ENCODE measurements at regions not wholly inside any gene's neighbourhood (a gene's known extent, or its start where the extent isn't known, plus 50 kb on each side); places are given as distances from the start of the nearest gene placed in this dataset.
"Not testable (repeated sequence)": the region's sequence is repeated elsewhere in the genome, so short reads cannot be mapped to it uniquely, and the experiment has no call there.

DNA sequence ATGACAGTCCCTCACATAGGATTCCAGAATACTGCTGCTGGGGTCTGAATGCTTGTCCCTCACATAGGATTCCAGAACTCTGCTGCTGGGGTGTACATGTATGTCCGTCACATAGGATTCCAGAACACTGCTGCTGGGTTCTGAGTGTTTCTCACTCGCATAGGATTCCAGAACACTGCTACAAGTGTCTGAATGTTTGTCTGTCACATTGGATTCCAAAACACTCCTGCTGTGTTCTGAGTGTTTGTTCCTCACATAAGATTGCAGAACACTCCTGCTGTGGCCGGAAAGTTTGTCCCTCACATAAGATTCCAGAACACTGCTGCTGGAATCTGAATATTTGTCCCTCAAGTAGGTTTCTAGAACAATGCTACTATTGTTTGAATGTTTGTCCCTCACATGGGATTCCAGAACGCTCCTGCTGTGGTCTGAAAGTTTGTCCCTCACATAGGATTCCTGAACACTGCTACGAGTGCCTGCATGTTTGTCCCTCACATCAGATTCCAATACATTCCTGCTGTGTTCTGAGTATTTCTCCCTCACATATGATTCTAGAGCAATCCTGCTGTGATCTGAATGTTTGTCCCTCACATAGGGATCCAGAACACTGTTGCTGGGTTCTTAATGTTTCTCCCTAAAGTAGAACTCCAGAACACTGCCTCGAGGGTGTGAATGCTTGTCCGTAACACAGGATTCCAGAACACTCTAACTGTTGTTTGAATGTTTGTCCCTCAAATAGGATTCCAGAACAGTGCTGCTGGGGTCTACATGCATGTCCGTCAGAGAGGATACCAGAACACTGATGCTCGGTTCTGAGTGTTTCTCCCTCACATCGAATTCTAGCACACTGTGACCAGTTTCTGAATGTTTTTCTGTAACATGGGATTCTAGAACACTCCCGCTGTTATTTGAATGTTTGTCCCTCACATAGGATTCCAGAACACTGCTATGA lies 200.4 kb downstream of the FOXD4L6 start:
- Histone ChIP-seq H2AFZ (ENCODE audit: low read depth) (no peak overlapping the region), H3K4me2 (no peak overlapping the region), H3K79me2 (ENCODE audit: insufficient read depth, low read depth) (no peaks in the 10 kb centered on the region), H3K4me1 (ENCODE audit: low read depth, poor library complexity, severe bottlenecking) (no peaks in the 10 kb centered on the region), H4K20me1 (ENCODE audit: insufficient read depth) (no peaks in the 10 kb centered on the region), H3K4me3 (IDR thresholded peaks at IDR 0.05; ENCODE audit: insufficient read depth, low read depth, low read length) (no peak overlapping the region), H3K36me3 (ENCODE audit: insufficient read depth) (no peaks in the 10 kb centered on the region), H3K27me3 (ENCODE audit: insufficient read depth, low read depth) (no peaks in the 10 kb centered on the region), H3K27ac (no peak overlapping the region), H3K9ac (no peak overlapping the region)
- TF ChIP-seq, protein P1, sequence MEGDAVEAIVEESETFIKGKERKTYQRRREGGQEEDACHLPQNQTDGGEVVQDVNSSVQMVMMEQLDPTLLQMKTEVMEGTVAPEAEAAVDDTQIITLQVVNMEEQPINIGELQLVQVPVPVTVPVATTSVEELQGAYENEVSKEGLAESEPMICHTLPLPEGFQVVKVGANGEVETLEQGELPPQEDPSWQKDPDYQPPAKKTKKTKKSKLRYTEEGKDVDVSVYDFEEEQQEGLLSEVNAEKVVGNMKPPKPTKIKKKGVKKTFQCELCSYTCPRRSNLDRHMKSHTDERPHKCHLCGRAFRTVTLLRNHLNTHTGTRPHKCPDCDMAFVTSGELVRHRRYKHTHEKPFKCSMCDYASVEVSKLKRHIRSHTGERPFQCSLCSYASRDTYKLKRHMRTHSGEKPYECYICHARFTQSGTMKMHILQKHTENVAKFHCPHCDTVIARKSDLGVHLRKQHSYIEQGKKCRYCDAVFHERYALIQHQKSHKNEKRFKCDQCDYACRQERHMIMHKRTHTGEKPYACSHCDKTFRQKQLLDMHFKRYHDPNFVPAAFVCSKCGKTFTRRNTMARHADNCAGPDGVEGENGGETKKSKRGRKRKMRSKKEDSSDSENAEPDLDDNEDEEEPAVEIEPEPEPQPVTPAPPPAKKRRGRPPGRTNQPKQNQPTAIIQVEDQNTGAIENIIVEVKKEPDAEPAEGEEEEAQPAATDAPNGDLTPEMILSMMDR (conservative IDR thresholded peaks at IDR 0.05; ENCODE audit: low read depth, low read length) = no peak

DNA sequence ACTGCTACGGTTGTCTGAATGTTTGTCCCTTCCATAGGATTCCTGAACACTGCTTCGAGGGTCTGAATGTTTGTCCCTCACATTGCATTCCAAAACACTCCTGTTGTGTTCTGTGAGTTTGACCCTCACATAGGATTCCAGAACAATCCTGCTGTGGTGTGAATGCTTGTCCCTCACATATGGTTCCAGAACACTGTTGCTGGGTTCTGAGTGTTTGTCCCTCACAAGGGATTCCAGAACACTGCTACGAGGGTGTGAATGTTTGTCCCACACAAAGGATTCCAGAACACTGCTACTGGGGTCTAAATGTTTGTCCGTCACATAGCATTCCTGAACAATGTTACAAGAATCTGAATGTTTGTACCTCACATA lies 201.2 kb downstream of the FOXD4L6 start:
- H3K9ac ChIP-seq = no peak overlapping the region
- no peaks in the 10 kb centered on the region for H3K27me3 ChIP-seq (ENCODE audit: insufficient read depth, low read depth)
- H3K27ac ChIP-seq = no peak overlapping the region
- no peak overlapping the region for H2AFZ ChIP-seq (ENCODE audit: low read depth)
- no peak overlapping the region for H3K4me3 ChIP-seq (IDR thresholded peaks at IDR 0.05; ENCODE audit: insufficient read depth, low read depth, low read length)
- no peaks in the 10 kb centered on the region for H3K79me2 ChIP-seq (ENCODE audit: insufficient read depth, low read depth)
- H3K36me3 ChIP-seq (ENCODE audit: insufficient read depth) = no peaks in the 10 kb centered on the region
- TF ChIP-seq, protein P1 (conservative IDR thresholded peaks at IDR 0.05; ENCODE audit: low read depth, low read length) = no peak
- H3K4me2 ChIP-seq = no peak overlapping the region
- no peaks in the 10 kb centered on the region for H3K4me1 ChIP-seq (ENCODE audit: low read depth, poor library complexity, severe bottlenecking)
- H4K20me1 ChIP-seq (ENCODE audit: insufficient read depth) = no peaks in the 10 kb centered on the region

DNA sequence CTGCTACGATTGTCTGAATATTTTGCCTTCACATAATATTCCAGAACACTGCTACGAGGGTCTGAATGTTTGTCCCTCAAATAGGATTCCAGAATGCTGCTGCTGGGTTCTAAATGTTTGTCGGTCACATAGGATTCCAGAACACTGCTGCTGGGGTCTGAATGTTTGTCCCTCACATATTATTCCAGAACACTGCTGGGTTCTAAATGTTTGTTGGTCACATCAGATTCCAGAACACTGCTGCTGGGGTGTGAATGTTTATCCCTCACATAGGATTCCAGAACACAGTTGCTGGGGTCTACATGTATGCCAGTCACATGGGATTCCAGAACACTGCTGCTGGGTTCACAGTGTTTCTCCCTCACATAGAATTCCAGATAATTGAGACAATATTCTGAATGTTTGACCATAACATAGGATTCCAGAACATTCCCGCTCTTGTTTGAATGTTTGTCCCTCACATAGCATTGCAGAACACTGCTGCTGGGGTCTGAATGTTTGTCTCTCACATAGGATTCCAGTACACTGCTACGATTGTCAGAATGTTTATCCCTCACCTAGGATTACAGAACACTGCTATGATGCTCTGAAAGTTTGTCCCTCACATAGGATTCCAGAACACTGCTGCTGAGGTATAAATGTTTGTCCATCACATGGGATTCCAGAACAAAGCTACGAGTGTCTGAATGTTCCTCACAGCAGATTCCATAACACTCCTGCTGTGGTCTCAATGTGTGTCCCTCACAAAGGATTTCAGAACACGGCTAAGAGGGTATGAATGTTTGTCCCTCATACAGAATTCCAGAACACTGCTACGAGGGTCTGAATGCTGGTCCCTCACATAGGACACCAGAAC lies 201.8 kb downstream of the FOXD4L6 start:
- no peak overlapping the region for H3K27ac ChIP-seq
- TF ChIP-seq, protein P1 (conservative IDR thresholded peaks at IDR 0.05; ENCODE audit: low read depth, low read length) = no peak
- H3K9ac ChIP-seq = no peak overlapping the region
- H3K27me3 ChIP-seq (ENCODE audit: insufficient read depth, low read depth) = no peaks in the 10 kb centered on the region
- no peaks in the 10 kb centered on the region for H4K20me1 ChIP-seq (ENCODE audit: insufficient read depth)
- H3K4me3 ChIP-seq (IDR thresholded peaks at IDR 0.05; ENCODE audit: insufficient read depth, low read depth, low read length) = no peak overlapping the region
- H3K36me3 ChIP-seq (ENCODE audit: insufficient read depth) = no peaks in the 10 kb centered on the region
- no peaks in the 10 kb centered on the region for H3K79me2 ChIP-seq (ENCODE audit: insufficient read depth, low read depth)
- no peaks in the 10 kb centered on the region for H3K4me1 ChIP-seq (ENCODE audit: low read depth, poor library complexity, severe bottlenecking)
- no peak overlapping the region for H3K4me2 ChIP-seq
- no peak overlapping the region for H2AFZ ChIP-seq (ENCODE audit: low read depth)

DNA sequence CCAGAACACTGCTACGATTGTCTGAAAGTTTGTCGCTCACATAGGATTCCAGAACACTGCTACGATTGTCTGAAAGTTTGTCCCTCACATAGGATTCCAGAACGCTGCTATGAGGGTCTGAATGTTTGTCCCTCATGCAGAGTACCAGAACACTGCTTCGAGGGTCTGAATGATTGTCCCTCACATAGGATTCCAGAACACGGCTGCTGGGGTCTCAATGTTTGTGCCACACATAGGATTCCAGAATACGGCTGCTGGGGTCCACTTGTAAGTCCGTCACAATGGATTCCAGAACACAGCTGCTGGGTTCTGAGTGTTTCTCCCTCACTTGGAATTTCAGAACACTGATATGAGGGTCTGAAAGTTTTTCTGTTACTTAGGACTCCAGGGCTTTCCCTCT lies 203.3 kb downstream of the FOXD4L6 start:
- Histone ChIP-seq H2AFZ (ENCODE audit: low read depth) (no peak overlapping the region), H3K9ac (no peak overlapping the region), H3K27me3 (ENCODE audit: insufficient read depth, low read depth) (no peaks in the 10 kb centered on the region), H4K20me1 (ENCODE audit: insufficient read depth) (no peaks in the 10 kb centered on the region), H3K79me2 (ENCODE audit: insufficient read depth, low read depth) (no peaks in the 10 kb centered on the region), H3K4me3 (IDR thresholded peaks at IDR 0.05; ENCODE audit: insufficient read depth, low read depth, low read length) (no peak overlapping the region), H3K4me2 (no peak overlapping the region), H3K36me3 (ENCODE audit: insufficient read depth) (no peaks in the 10 kb centered on the region), H3K4me1 (ENCODE audit: low read depth, poor library complexity, severe bottlenecking) (no peaks in the 10 kb centered on the region), H3K27ac (no peak overlapping the region)
- TF ChIP-seq, protein P1 (conservative IDR thresholded peaks at IDR 0.05; ENCODE audit: low read depth, low read length) = no peak

GRCh38 chr9:40916399-40916783 lies 212.1 kb downstream of the FOXD4L6 start:
- not testable (repeated sequence) for H3K4me3 ChIP-seq (IDR thresholded peaks at IDR 0.05; ENCODE audit: insufficient read depth, low read depth, low read length); H3K36me3 ChIP-seq (ENCODE audit: insufficient read depth); H3K4me2 ChIP-seq; H3K4me1 ChIP-seq (ENCODE audit: low read depth, poor library complexity, severe bottlenecking); H3K27ac ChIP-seq; H4K20me1 ChIP-seq (ENCODE audit: insufficient read depth); H3K79me2 ChIP-seq (ENCODE audit: insufficient read depth, low read depth); H3K9ac ChIP-seq; H2AFZ ChIP-seq (ENCODE audit: low read depth); H3K27me3 ChIP-seq (ENCODE audit: insufficient read depth, low read depth)

GRCh38 chr9:40915660-40916398 lies 212.7 kb downstream of the FOXD4L6 start:
- H3K4me3 ChIP-seq (IDR thresholded peaks at IDR 0.05; ENCODE audit: insufficient read depth, low read depth, low read length); H3K4me1 ChIP-seq (ENCODE audit: low read depth, poor library complexity, severe bottlenecking); H3K36me3 ChIP-seq (ENCODE audit: insufficient read depth); H3K27ac ChIP-seq; H3K4me2 ChIP-seq; H3K27me3 ChIP-seq (ENCODE audit: insufficient read depth, low read depth); H3K79me2 ChIP-seq (ENCODE audit: insufficient read depth, low read depth); H3K9ac ChIP-seq; H2AFZ ChIP-seq (ENCODE audit: low read depth); H4K20me1 ChIP-seq (ENCODE audit: insufficient read depth): not testable (repeated sequence)

All from KMS-11 (cell line).